Mesenteric fat pad (tissue), 1 donor: ENCODE measurements at regions not wholly inside any gene's neighbourhood (a gene's known extent, or its start where the extent isn't known, plus 50 kb on each side); places are given as distances from the start of the nearest gene placed in this dataset.

ENCODE experiments used
- DNase-seq: peaks from one replicate; pipeline ENCODE4 v3.0.0-alpha.2; 2020; ENCODE audit warnings: low spot score
- donor health status: DM: yes; HTN: yes; CAD: no.

DNA sequence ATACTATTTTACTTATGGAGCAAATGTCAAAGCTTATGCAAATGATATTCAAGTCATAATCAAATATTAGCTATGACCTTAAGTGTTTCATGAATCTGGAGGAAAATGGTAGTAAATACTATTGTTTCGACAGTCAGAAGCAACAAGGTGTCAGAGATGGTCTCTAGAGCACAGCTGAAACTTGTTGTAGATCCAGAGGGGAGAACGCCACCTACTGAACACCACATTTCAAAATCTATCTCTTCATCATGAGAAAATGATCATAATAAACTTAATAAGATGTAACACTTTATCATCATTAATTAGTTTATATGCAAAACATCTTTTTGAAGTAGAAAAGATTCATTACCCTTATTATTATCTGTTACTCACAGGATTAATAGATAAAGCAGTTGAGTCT, 418.7 kb downstream of the GATA3 start:
- DNase-seq: no peak

DNA sequence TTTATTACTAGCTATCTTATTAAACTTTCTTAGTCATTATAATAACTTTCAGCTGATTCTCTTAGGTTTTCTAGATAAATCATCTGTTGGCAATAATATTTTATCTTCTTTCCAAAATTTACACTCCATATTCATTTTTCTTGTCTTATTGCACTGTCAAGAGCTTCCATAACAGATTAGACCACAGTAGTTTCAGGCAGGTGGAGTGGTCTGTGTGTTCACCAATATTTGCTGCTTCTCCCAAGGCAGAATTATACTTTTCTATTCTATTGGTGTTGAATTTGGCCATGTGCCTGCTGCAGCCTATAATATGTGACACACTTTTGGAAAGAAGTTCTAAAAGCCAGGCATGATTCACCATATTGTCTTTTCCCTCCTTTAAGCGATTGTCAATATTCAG, 422.8 kb downstream of the GATA3 start:
- DNase-seq: no peak

DNA sequence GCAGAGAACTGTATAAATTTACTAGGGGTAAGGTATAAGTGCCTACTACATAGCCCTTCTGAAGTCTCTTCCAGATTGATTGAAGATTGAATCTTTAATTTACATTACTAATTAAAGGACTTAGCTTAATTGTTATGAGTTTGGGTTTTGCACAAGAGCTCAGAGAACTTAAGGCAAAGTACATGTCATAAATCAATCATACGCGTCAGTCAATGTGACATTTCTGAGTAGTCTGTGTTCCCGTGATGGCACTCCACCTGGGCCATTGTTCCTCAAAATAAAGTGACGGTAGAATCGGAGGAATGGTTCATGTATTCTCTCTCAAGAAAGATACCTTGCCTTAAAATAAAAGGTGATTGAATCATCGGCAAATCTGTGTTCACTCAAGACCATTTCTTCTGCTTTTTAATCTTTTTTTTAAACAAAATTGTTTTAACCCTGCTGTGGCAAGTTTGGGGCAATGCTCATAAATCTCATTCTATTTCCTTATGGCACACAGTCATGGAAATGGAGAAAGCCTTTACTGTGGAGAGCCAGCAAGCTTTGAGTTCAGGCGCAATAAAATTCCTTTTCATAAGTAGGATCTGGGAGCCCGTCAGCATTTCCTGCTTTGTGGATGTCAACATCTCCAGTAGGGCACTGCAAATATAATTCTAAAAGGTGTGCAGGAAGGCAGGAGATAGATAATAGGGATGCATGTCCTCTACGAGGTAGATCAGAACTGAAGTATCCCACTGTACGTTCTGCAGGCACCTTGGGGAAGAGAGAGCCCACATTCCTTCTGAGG, 427.4 kb downstream of the GATA3 start:
- DNase-seq: no peak

DNA sequence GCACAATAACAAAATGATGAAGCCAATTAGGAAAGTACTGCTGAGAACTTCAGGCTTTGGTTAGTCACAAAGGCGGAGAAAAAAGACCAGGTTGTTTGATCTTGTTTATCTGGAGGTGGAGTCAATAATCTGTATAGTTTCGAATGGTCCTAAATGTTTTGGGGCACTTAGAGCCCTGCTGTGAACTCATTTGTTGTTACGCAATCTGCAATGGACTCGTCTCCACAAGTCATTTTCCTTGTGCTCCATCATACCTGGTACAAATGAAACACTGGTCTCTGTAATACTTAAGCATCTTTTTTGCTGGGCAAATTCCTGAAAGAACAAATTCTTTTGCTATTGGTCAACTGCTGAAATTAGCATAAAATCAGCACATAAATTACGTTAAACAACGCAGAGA, 430.5 kb downstream of the GATA3 start:
- no peak for DNase-seq

DNA sequence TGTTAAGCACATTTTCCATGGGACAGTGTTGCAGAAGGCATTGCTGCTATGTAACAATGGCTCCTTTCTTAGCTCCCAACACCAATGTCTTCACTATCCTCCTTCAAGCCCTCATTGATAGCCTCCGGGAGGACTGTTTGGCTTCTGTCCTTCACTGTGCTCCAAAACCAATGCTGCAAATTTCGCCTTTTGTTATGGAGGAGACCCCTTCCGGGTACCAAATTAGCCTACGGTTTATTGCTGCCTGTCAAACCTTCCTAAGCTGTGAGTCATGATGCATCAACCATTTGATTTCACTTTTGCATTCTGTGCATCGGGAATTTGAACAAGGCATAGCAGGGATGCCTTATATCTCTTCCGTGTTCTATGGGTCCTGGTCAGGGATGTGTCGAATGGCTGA, 432.9 kb downstream of the GATA3 start:
- no peak for DNase-seq

DNA sequence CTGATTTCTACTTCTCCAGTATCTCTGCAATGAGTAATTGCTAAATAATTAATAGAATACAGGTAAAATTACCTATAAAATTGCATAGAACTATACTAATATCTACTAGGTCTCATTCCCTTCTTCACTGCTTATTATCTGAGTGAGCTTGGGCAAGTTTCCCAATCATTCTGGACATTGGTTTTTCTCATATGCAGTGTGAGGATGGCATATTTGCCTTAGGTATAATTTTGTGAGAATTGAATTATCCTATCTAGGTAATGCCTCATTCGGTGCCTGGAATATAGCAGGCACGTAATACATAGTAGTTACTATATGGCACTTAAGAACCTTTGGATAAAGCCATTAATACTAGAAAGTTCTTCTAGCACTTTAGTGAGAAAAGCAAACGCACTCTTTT, 434.7 kb downstream of the GATA3 start:
- DNase-seq: no peak

DNA sequence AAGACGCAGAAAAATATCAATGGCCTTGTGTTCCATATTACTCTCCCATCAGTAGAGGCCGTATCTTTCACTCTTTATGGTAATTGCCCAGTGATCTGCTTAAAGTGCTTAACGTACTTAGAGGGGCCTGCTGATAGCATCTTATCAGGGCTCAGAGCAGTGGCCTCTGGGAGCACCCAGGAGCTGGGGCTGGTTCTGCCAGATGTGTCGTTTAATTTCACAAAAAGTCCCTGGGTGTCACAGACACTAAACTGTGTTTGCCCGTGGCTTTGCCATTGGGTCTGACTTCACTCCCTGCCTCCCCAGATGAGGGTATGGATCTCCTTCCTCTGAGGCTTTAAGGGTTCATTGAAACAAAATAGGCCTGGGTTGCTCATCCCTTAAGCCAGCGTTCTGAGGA, 435.3 kb downstream of the GATA3 start:
- no peak for DNase-seq

DNA sequence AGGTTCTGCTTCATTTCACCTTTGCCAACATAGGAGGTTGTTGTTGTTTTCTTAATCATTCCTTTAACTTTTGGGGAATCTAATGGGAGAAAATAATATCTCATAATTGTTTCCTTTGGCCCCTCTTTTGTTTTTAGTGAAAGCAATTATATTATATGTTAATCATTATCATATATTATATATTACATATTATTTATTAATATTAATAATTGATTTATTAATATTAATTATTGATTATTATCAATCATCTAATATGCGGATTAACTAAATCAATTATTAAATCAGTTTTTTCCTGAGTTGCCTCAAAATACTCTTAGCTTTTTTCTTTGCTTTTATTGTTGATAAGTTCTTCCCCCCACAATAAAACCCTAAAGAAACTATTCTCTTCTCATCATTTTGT, 443.8 kb downstream of the GATA3 start:
- no peak for DNase-seq

DNA sequence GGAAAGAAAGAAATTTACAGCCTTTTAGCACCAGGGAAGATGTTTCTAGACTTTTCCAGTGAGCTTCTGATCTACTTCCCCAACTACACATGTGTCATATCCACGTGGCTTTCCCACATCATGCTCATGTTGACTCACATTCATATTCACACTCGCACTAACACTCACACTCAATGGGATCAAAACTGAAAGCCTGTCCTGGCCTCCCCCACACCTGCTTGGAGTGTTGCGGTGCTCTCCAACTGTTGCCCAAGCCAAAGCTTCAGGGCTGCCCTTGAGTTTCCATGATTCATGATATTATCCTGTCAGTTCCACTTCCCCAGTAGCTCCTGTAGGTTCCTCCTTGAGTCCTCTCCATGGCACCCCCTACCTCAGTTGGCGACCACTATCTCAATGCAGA, 444.4 kb downstream of the GATA3 start:
- DNase-seq: no peak

DNA sequence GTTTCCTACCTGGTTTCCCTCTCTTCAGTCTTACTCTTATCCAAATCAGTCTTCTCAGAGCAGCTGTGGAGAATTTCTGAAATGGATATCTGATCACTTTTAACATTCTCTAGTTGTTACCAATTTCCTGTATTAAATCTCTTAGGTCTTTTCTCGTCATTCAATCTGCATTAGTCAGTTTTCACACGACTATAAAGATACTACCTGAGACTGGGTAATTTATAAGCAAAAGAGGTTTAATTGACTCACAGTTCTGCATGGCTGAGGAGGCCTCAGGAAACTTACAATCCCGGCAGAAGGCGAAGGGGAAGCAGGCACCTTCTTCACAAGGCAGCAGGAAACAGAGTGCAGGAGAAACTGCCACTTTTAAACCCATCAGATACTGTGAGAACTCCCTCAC, 444.8 kb downstream of the GATA3 start:
- DNase-seq: no peak

DNA sequence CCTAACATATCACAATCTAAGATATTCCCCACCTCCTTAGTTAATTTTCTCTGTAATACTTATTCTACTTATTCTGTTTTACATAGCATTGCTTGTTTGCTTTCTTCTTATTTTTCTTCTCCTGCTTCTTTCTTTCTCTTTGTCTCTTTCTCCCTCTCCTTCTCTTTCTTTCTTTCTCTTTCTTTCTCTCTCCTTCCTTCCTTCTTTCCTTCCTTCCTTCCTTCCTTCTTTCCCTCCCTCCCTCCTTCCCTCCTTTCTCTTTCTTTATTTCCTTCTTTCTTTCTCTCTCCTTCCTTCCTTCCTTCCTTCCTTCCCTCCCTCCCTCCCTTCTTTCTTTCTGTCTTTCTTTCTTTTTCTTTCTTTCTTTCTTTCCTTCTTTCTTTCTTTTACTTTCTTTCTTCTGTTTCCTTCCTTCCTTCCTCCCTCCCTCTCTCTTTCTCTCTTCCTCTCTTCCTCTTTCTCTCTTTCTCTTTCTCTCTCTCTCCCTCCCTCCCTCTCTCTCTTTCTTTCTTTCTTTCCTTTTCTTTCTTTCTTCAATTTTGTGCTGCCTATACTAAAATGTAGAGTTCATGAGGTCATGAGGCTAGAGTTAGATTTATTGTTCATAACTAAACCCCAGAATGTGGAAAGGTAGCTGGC, 445.4 kb downstream of the GATA3 start:
- DNase-seq: no peak

DNA sequence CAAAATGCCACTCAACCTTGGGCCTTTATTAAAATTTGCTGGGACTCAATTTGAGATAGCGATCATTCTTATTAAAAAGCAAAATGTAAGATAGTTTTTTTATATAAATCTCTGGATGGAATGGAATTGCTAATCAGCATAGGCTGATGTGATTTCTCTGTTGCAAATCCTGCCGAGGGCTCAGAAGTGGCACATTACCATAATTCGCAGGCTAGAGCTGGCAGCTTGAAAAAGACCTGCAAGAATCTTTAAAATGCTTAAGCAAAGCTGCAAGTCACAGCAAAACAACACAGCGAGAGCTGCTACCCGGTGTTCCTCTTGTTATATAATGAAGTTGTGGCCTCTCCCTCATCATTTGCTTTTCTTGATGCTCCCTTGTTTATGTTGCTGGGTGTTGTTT, 448.1 kb downstream of the GATA3 start:
- DNase-seq: no peak

DNA sequence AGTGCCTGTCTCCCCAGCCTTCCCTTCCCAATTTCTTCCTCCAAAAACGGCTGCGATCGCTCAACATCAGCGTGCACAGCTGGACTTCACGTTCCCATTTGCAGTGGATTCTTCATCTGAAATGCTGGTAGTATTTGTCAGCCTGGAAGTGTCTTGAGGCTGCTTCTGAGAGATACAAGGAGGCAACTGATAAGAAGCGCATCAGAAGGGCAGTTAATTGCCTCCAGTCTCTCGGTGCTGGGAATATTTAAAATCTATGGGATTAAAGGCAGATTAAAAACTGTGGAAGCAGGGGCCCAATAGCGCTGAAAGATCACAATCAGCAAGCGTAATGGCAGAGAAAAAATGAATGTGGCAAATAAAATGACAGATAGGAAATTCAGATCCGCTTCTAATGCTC, 450.0 kb downstream of the GATA3 start:
- DNase-seq: no peak

DNA sequence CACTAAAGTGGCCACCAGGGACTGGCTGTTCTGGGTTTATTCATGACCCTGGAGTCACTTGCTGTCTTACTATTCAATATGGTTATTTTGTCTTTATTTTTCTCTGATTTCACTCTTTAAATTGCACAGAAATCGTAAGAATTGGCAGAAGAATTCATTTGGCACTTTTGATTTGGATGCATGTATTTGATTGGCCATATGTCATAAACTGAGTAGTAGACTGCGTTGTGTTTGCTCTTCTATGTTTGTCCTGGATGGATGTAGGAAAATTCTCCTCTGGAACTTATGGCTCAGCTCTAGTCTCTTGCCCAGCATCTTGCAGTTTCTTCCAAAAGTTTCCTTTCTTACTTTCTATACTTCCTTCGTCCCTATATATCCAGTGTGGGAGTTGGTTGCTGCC, 452.7 kb downstream of the GATA3 start:
- DNase-seq: no peak

DNA sequence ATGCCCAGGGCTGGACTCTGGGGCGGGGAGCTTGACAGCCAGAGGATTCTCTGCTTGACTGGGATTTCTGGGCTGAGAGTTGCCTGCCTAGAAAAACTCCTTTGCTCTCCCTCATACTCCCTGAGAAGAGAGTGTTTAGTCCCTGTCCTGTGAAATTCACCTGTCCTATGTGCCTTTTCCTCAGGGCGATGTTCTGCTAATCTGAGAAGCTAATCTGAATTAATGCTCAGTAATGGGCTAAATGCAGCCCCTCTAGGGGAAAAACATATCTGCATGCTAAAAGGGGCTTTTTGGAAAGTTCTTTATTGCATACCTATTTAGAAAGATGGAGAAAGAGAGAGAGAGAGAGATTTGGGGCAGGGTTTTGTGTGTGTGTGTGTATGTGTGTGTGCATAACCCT, 454.4 kb downstream of the GATA3 start:
- no peak for DNase-seq

DNA sequence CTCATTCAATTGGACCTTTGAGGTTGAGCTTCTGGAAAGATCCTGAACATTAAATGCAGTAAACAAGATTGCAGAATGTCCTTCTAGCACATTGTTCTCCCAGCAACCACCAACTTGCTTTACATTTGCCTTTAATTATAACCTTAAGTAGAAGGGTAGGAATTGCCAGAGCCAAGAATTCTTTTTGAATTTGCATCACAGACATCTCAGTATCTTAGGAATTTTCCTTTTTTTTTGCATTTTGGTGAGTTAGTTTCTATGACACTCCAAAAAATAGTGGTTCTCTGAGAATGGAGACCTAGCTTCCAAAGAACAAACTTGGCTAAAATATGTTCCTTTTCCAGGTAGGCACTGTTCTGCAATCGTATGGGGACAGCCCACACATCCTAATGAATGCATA, 456.0 kb downstream of the GATA3 start:
- DNase-seq: no peak

DNA sequence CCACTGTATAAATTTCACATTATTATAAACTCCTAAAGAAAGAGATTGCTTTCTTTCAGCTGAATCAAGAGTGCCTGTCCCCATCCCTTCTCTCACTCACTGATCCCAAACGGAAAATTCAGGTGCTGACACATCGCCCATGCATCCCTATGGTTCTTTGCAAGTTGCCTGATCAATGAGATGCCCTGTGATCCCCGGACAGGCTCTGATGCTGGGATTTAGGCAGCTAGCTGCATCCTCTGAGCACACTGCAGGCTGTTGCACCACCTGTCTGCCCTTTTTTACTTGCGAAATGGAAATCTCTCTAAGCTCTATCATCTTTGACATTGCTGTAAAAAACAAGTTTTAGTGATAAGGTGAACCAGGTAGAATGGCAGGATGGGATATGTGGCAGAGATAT, 456.5 kb downstream of the GATA3 start:
- DNase-seq: no peak

DNA sequence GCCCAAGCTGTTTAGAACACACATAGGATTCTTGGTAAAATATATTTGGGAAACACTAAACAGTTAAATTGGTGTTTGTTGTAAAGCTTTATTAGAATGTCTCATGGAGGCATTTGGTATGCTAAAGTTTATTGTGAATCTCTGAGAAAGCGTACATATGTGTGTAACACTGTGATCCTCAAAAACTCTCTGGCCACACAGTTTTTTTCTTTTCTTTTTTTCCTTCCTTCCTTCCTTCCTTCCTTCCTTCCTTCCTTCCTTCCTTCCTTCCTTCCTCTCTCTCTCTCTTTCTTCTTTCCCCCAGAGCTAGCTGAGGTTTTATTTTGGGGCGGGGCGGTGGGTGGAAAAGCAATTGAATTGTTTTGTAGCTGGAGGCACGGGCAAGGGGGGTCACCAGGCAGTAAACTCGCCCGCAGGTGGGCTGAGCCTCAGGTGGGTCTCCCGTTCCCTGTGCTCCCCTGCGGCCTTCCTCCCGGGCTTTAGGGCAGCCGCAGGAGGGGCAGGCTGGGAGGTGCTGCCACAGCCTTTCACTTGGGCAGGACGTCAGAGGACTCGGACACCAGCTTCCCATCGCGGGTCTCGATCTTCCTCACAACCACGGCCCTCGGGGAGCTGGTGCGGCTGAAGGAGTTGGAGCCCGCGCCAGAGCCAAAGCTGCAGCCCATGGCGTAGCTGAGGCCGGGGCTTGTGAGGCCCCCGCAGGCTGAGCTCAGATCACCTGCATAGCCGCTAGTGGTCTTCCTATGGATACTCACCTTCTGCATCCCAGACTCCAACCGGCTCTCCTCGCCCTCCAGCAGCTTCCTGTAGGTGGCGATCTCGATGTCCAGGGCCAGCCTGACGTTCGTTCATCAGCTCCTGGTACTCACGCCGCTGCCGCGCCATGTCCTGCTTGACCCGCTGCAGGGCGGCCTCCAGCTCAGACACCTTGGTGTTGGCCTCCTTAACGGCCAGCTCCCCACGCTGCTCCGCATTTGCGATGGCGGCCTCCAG, 459.0 kb downstream of the GATA3 start:
- no peak for DNase-seq

DNA sequence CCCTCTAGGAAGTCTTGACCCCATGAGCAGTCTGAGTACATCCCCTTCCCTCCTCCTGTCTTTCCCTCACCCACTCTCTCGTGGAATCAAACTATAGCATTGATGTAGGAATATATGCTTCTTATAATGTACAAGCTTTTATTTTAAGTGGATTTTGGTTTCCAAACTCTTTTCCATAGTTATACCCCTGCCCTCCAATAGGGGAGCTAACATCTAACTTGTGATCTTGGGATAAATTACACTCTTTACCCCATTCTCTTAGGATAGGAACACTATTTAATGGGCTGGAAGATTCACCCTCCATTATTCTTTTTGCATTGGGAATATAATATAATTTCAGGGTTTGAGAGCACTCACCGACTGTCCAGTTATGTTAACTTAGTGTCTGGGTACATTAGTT, 465.9 kb downstream of the GATA3 start:
- no peak for DNase-seq

DNA sequence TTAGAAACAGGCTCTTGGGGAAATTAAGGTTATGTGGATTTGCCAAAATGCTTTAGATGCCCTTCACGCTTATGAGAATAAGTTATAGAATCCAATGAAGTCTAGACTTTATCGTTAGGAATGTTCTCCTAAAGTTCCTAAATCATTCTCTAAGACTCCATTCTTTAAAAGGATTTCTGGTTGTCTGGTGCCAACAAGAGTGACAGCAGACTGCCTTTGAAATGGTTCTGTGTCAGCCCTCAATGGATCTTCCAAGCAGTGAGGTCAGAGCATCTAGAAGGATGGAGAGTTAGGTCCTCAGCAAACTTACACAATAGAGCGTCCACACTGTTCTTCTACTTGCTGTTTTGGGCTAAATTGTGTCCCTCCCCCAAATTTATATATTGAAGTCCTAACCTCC, 473.3 kb downstream of the GATA3 start:
- no peak for DNase-seq

DNA sequence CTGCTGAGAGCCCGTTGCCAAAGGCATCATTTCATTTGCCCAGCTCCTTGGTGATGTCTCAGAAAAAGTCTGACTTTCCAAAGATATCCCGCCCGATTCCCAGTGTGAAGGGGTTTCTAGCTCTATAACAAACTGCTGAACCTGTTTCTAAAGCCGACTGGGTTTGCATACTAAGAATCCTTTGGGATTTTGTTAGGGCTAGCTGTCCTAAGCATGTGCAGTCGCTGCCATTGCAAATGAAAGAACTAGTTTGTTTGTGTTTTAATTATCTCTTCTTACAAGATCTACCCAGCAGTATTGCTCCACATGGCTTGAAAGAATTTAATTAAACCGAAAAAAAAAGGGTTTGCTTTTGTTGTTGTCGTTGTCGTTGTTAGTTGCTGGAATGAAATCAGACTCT, 476.6 kb downstream of the GATA3 start:
- no peak for DNase-seq

DNA sequence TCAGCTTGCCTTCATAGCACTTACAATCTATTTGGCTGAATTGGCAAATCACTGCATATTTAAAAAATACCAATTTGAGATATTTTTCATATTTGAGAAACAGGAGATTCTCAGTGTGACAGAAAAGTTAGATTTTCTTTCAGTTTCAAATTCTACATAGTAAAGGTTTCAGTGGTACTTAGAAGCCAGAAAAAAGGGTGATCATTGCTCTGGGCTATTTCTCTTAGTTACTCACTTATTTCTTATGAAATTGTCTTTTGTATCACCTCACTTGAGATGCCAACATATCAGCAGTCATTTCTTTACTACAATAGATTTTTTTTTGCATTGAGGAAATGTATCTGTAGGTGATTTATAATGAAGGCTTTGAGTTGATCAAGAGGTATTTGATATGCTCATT, 478.2 kb downstream of the GATA3 start:
- no peak for DNase-seq
